SK-N-SH treated with all-trans-retinoic acid at 6 μM for 48 hours (cell line): ENCODE measurements at regions not wholly inside any gene's neighbourhood (a gene's known extent, or its start where the extent isn't known, plus 50 kb on each side); places are given as distances from the start of the nearest gene placed in this dataset.

Source experiments
- ATAC-seq: fragments of 200-7000 bp; cut with Tn5 transposase; 3 replicates; pipeline ENCODE4 v1.9.1; 2020; ENCODE audit warnings: mild to moderate bottlenecking, moderate library complexity
- ARNTL ChIP-seq: fragments of 450-650 bp; formaldehyde crosslinking; IDR thresholded peaks from 2 replicates; pipeline ENCODE4 v1.5.0; 2020; ENCODE audit warnings: low read depth, mild to moderate bottlenecking, moderate library complexity, borderline replicate concordance
- BACH2 ChIP-seq: fragments of 250-450 bp; sonication (Bioruptor Pico); IDR thresholded peaks from 2 replicates; pipeline ENCODE4 v1.9.0; 2021; ENCODE audit warnings: mild to moderate bottlenecking, borderline replicate concordance
- CSDC2 ChIP-seq: fragments of 250-450 bp; sonication (Bioruptor Pico); IDR thresholded peaks from 2 replicates; pipeline ENCODE4 v1.5.0; 2020; ENCODE audit warnings: mild to moderate bottlenecking, moderate library complexity
- ISL1 ChIP-seq: fragments of 250-450 bp; sonication (Bioruptor Pico); IDR thresholded peaks from 2 replicates; pipeline ENCODE4 v2.1.2; 2022; ENCODE audit warnings: mild to moderate bottlenecking, moderate library complexity
- PPARA ChIP-seq: fragments of 250-450 bp; sonication (Bioruptor Pico); IDR thresholded peaks from 2 replicates; pipeline ENCODE4 v1.5.0; 2020; ENCODE audit warnings: mild to moderate bottlenecking, borderline replicate concordance
- RARB ChIP-seq: fragments of 250-450 bp; sonication (Bioruptor Pico); IDR thresholded peaks from 2 replicates; pipeline ENCODE4 v1.8.0; 2021; ENCODE audit warnings: mild to moderate bottlenecking, moderate library complexity
- SNAI2 ChIP-seq: fragments of 250-450 bp; sonication (Bioruptor Pico); IDR thresholded peaks from 2 replicates; pipeline ENCODE4 v1.5.0; 2020; ENCODE audit warnings: mild to moderate bottlenecking, moderate library complexity
- TCF4 ChIP-seq: fragments of 250-450 bp; sonication (Bioruptor Pico); IDR thresholded peaks from 2 replicates; pipeline ENCODE4 v1.8.0; 2021; ENCODE audit warnings: mild to moderate bottlenecking, moderate library complexity, borderline replicate concordance
- TOX ChIP-seq: fragments of 250-450 bp; sonication (Bioruptor Pico); IDR thresholded peaks from 2 replicates; pipeline ENCODE4 v1.8.0; 2021; ENCODE audit warnings: mild to moderate bottlenecking, moderate library complexity, borderline replicate concordance
- ZC3H10 ChIP-seq: fragments of 250-450 bp; sonication (Bioruptor Pico); IDR thresholded peaks from 2 replicates; pipeline ENCODE4 v1.5.1; 2021; ENCODE audit warnings: mild to moderate bottlenecking, moderate library complexity
- ZNF565 ChIP-seq: fragments of 450-650 bp; formaldehyde crosslinking; conservative IDR thresholded peaks from 2 replicates; pipeline ENCODE4 v1.5.0; 2020; ENCODE audit warnings: low read depth, mild to moderate bottlenecking, moderate library complexity
- ZNF8 ChIP-seq: fragments of 450-650 bp; formaldehyde crosslinking; IDR thresholded peaks from 2 replicates; pipeline ENCODE4 v1.5.0; 2020; ENCODE audit warnings: mild to moderate bottlenecking, moderate library complexity
- TF ChIP-seq, protein P1 (sequence below): fragments of 250-450 bp; sonication (Bioruptor Pico); IDR thresholded peaks from 2 replicates; pipeline ENCODE4 v1.5.0; 2020; ENCODE audit warnings: mild to moderate bottlenecking, moderate library complexity
- TF ChIP-seq, protein P2 (sequence below): fragments of 250-450 bp; sonication (Bioruptor Pico); IDR thresholded peaks from 2 replicates; pipeline ENCODE4 v1.5.1; 2021; ENCODE audit warnings: mild to moderate bottlenecking, moderate library complexity
- TF ChIP-seq, protein P3 (sequence below): fragments of 250-450 bp; sonication (Bioruptor Pico); IDR thresholded peaks from 2 replicates; pipeline ENCODE4 v1.8.0; 2020; ENCODE audit warnings: mild to moderate bottlenecking, moderate library complexity, borderline replicate concordance
- TF ChIP-seq, protein P4 (sequence below): fragments of 250-450 bp; sonication (Bioruptor Pico); IDR thresholded peaks from 2 replicates; pipeline ENCODE4 v1.8.0; 2021; ENCODE audit warnings: low read depth, mild to moderate bottlenecking, moderate library complexity, borderline replicate concordance

- TF ChIP-seq, protein P1, sequence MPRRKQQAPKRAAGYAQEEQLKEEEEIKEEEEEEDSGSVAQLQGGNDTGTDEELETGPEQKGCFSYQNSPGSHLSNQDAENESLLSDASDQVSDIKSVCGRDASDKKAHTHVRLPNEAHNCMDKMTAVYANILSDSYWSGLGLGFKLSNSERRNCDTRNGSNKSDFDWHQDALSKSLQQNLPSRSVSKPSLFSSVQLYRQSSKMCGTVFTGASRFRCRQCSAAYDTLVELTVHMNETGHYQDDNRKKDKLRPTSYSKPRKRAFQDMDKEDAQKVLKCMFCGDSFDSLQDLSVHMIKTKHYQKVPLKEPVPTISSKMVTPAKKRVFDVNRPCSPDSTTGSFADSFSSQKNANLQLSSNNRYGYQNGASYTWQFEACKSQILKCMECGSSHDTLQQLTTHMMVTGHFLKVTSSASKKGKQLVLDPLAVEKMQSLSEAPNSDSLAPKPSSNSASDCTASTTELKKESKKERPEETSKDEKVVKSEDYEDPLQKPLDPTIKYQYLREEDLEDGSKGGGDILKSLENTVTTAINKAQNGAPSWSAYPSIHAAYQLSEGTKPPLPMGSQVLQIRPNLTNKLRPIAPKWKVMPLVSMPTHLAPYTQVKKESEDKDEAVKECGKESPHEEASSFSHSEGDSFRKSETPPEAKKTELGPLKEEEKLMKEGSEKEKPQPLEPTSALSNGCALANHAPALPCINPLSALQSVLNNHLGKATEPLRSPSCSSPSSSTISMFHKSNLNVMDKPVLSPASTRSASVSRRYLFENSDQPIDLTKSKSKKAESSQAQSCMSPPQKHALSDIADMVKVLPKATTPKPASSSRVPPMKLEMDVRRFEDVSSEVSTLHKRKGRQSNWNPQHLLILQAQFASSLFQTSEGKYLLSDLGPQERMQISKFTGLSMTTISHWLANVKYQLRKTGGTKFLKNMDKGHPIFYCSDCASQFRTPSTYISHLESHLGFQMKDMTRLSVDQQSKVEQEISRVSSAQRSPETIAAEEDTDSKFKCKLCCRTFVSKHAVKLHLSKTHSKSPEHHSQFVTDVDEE (CRISPR knock-in tag), result no peak
- TF ChIP-seq ZNF8 (no peak), RARB (no peak)
Observed at GRCh38 chrX:79573760-79574159, 206.6 kb upstream of the ITM2A start (continued).

GRCh38 chrX:79572566-79572965 lies 205.4 kb upstream of the ITM2A start:
- TF ChIP-seq, protein P2, sequence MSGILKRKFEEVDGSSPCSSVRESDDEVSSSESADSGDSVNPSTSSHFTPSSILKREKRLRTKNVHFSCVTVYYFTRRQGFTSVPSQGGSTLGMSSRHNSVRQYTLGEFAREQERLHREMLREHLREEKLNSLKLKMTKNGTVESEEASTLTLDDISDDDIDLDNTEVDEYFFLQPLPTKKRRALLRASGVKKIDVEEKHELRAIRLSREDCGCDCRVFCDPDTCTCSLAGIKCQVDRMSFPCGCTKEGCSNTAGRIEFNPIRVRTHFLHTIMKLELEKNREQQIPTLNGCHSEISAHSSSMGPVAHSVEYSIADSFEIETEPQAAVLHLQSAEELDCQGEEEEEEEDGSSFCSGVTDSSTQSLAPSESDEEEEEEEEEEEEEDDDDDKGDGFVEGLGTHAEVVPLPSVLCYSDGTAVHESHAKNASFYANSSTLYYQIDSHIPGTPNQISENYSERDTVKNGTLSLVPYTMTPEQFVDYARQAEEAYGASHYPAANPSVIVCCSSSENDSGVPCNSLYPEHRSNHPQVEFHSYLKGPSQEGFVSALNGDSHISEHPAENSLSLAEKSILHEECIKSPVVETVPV (CRISPR knock-in tag), result no peak
- no peak for TF ChIP-seq ZNF8
- no peak for TF ChIP-seq ISL1 (CRISPR knock-in tag)
- no peak for TF ChIP-seq SNAI2 (CRISPR knock-in tag)
- no peak for TF ChIP-seq ZNF565
- TF ChIP-seq TCF4 (CRISPR knock-in tag), result no peak
- TF ChIP-seq ARNTL (CRISPR knock-in tag), result no peak
- TF ChIP-seq, protein P3, sequence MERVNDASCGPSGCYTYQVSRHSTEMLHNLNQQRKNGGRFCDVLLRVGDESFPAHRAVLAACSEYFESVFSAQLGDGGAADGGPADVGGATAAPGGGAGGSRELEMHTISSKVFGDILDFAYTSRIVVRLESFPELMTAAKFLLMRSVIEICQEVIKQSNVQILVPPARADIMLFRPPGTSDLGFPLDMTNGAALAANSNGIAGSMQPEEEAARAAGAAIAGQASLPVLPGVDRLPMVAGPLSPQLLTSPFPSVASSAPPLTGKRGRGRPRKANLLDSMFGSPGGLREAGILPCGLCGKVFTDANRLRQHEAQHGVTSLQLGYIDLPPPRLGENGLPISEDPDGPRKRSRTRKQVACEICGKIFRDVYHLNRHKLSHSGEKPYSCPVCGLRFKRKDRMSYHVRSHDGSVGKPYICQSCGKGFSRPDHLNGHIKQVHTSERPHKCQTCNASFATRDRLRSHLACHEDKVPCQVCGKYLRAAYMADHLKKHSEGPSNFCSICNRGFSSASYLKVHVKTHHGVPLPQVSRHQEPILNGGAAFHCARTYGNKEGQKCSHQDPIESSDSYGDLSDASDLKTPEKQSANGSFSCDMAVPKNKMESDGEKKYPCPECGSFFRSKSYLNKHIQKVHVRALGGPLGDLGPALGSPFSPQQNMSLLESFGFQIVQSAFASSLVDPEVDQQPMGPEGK (CRISPR knock-in tag), result no peak
- TF ChIP-seq CSDC2 (CRISPR knock-in tag), result no peak
- TF ChIP-seq, protein P1 (CRISPR knock-in tag), result no peak
- TF ChIP-seq TOX, result no peak
- ATAC-seq, result no peak

DNA sequence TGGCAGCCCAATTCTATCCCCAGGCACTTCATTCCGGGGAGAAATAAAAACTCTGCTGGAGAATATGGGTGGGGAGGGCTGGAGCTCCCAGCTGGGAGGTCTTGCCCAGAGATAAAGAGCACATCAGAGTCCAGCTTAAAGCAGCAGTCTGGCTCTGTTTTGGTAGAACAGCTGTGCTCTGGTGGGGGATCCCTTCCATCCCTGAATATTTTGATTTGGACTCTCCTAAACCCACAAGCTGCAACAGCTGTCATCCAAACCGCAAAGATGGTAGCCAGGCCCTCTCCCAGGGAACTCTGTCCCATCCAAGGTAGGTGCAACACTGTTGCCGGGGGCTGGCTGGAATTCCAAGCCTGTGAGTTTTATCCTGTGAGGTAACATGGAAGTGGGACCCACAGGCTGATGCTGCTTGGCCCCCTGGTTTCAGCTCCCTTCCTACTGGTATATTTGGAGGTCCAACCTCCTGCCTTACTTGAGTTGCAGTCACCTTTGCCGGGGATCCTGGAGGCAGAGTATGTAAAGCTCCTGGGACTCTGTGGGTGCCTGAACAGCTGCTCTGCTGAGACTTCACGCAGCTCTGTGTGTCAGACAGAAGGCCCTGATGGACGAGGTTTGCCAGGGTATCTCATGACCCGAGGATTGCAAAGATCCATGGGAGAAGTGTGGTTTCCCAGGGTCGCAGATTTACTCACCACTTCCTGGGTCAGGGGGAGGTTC lies 203.5 kb upstream of the ITM2A start:
- ATAC-seq, result no peak

DNA sequence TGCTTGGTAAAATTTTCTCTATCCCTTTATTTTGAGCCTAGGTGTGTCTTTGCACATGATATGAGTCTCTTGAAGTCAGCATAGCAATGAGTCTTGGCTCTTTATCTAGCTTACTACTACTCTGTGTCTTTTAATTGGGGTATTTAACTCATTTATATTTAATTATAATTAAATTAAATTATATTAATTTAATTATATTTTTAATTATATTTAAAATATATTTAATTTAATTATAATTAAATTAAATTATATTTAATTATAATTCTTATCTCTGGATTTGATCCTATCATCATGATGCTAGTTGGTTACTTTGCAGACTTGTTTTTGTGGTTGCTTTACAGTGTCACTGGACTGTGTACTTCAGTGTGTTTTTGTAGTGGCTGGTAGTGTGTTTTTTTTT lies 201.2 kb upstream of the ITM2A start:
- no peak for ATAC-seq

More for the DNA sequence above, 203.5 kb upstream of the ITM2A start:
- no peak for TF ChIP-seq RARB
- TF ChIP-seq, protein P4, sequence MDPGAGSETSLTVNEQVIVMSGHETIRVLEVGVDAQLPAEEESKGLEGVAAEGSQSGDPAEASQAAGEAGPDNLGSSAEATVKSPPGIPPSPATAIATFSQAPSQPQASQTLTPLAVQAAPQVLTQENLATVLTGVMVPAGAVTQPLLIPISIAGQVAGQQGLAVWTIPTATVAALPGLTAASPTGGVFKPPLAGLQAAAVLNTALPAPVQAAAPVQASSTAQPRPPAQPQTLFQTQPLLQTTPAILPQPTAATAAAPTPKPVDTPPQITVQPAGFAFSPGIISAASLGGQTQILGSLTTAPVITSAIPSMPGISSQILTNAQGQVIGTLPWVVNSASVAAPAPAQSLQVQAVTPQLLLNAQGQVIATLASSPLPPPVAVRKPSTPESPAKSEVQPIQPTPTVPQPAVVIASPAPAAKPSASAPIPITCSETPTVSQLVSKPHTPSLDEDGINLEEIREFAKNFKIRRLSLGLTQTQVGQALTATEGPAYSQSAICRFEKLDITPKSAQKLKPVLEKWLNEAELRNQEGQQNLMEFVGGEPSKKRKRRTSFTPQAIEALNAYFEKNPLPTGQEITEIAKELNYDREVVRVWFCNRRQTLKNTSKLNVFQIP (CRISPR knock-in tag), result no peak
- no peak for TF ChIP-seq PPARA (CRISPR knock-in tag)
- no peak for TF ChIP-seq TOX

More for the DNA sequence above, 201.2 kb upstream of the ITM2A start:
- TF ChIP-seq BACH2, result no peak
- no peak for TF ChIP-seq CSDC2 (CRISPR knock-in tag)
- TF ChIP-seq ARNTL (CRISPR knock-in tag), result no peak
- no peak for TF ChIP-seq TOX
- no peak for TF ChIP-seq ISL1 (CRISPR knock-in tag)
- no peak for TF ChIP-seq ZC3H10 (CRISPR knock-in tag)
